Gastroesophageal sphincter (tissue), 3 donors: ENCODE measurements at regions not wholly inside any gene's neighbourhood (a gene's known extent, or its start where the extent isn't known, plus 50 kb on each side); places are given as distances from the start of the nearest gene placed in this dataset.

Experiments
- POLR2A ChIP-seq, 2 donors: fragments of 450-650 bp; IDR thresholded peaks; one replicate each; pipeline ENCODE4 v1.6.1; 2017; ENCODE audit warnings: antibody characterized with exemption in 2 of 2, mild to moderate bottlenecking in 2 of 2, moderate library complexity in 1 of 2
- POLR2AphosphoS5 ChIP-seq: sonication (generic); formaldehyde crosslinking; IDR thresholded peaks from one replicate; pipeline ENCODE4 v1.6.1; 2017; ENCODE audit warnings: antibody characterized with exemption
- TF ChIP-seq, protein P1 (sequence below), 4 experiments: fragments of 200-600 bp in 2 of 4; fragments of 450-650 bp in 2 of 4; sonication (generic) in 1 of 4; IDR thresholded peaks; one replicate each; pipeline ENCODE4 v1.5.1; 2017 to 2019; ENCODE audit warnings: antibody characterized with exemption in 4 of 4, mild to moderate bottlenecking in 2 of 4, moderate library complexity in 2 of 4

DNA sequence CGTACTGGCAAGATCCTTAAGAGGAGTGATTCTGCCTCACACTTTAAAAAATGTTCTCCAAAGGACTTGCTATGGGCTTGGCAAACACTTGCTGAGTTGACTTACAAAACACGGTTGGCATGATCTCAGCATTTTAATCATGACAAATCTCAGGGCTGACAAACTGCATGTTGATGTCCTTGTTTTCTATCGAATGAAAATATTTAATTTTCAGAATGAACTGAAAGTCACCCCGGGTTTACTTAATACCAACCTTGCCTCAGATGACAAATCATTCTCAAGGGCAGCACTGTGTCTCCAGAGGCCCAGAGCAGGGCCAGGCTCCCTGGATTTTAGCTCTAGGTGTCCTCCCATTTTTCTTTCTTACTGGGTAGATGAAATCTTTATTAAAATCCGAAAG lies 229.1 kb upstream of the ZFHX3 start:
- TF ChIP-seq, protein P1, sequence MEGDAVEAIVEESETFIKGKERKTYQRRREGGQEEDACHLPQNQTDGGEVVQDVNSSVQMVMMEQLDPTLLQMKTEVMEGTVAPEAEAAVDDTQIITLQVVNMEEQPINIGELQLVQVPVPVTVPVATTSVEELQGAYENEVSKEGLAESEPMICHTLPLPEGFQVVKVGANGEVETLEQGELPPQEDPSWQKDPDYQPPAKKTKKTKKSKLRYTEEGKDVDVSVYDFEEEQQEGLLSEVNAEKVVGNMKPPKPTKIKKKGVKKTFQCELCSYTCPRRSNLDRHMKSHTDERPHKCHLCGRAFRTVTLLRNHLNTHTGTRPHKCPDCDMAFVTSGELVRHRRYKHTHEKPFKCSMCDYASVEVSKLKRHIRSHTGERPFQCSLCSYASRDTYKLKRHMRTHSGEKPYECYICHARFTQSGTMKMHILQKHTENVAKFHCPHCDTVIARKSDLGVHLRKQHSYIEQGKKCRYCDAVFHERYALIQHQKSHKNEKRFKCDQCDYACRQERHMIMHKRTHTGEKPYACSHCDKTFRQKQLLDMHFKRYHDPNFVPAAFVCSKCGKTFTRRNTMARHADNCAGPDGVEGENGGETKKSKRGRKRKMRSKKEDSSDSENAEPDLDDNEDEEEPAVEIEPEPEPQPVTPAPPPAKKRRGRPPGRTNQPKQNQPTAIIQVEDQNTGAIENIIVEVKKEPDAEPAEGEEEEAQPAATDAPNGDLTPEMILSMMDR (IDR thresholded peaks at IDR 0.05) = no peak
- TF ChIP-seq POLR2A (IDR thresholded peaks at IDR 0.05) (no peak), POLR2AphosphoS5 (no peak)
